GM19238 (cell line): ENCODE measurements at regions not wholly inside any gene's neighbourhood (a gene's known extent, or its start where the extent isn't known, plus 50 kb on each side); places are given as distances from the start of the nearest gene placed in this dataset.
"Not testable (repeated sequence)": the region's sequence is repeated elsewhere in the genome, so short reads cannot be mapped to it uniquely, and the experiment has no call there.

ENCODE experiments used
- DNase-seq: peaks from one replicate; pipeline ENCODE4 v3.0.0; 2011; ENCODE audit warnings: low spot score; ENCODE audit not compliant: insufficient read length

DNA sequence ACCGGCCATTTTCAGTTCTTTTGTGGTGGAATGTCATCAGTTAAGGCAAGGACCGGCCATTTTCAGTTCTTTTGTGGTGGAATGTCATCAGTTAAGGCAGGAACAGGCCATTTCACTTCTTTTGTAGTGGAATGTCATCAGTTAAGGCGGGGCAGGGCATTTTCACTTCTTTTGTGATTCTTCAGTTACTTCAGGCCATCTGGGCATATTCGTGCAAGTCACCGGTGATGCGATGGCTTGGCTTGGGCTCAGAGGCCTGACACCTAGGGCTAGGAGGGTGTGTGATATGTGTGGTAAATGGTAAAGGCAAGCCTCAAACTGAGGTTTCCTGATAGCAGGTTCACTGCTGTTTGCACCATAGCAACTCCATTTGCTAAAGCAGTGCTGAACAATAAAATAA lies 293.2 kb upstream of the SEMA6A start:
- DNase-seq = not testable (repeated sequence)

DNA sequence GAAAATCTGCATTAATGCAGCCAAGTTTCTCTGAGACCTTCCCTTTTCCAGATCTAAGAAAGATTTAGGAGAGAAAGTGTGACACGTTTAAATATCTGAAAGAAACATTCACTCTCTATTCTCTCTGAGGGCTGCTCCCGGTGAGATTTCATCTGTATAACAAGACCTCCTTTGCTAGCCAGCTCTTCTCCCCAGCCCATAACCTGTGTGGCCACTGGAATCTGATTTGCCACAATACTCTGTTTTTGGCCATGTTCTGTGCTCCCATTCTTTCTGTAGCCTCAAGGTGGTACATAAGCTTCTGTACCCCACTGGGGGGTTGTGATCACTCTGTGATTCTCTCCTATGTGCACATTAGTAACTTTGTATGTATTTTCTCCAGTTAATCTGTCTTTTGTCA lies 291.0 kb upstream of the SEMA6A start:
- no peak for DNase-seq

DNA sequence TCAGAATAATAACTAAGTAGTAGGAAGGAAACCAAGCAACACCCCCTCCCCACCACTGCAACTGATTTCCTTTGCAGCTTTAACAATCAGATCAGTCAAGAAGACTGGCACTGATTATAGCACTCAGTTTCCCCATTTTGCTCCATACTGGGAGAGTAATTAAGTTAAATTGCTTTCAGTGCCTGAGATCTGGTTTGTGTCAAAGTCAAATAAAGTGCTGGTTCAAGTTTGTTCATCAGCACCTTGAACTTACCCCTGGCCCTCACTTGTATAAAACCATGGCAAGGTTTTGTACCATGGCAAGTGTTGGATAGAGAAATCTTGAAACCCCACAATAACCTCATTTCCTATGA lies 290.2 kb upstream of the SEMA6A start:
- DNase-seq = no peak

DNA sequence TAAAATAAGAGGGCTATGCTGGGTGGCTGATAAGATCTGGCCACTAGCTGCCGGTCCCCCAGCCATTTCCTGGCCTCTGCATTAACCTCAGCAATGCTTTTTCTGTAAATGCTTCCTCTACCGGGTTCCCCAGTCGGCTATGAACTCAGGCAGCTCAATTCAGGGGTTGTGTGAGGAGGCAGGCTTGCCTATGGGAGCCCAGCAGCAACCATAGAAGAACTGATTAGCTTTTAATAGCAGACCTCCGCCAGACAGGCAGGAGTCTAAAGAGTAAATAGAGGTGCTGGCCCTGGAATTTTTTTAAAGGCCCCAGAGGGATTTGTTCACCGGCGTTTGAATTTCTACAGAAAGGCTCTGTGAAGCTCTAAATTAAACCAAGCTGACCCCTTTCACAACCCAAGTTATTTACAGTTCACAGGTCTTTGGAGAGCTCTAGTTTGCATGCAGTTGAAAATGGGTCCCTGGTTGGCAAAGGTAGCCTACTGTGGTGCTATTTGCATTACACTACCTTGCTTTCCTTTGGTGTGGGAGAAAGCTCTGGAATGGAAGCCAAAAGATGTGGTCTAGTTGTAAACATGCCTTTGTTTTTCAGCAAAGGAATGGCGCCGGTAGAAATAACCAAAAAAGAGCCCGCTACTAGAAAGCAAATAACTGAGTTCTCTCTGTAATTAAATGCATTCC lies 289.7 kb upstream of the SEMA6A start:
- DNase-seq = no peak

DNA sequence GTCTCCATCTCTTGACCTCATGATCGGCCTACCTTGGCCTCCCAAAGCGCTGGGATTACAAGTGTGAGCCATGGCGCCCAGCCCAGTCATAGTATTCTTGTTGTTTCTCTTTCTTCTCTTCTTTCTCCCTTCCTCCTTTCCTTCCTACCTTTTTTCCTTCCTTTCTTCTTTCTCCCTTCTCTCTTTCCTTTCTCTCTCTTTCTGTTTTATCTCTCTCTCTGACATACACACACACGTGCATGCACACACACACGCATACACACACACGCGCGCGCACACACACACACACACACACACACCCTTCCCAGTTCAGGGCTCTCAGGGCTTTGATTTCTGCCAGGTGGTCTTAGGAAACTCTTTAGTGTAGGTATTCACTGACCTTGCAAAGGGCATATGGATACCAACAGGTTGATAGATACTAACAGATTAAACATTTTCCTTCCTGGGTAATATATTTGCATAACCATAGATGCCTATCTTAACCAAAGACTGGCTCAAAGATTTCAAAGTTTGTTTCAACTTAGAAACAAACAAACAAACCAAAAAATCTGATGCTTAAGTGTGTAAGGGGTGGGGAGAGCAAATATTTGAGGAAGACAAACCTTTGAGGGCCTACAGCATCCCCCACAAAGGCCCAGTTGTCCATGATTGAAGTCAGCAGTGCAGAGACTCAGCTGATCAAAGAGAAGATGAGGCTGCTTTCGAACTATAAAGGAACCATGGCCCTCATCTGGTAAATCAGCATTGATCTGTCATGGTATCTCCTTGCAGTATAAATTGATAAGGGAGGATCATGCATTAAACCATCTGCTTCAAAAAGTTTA lies 288.2 kb upstream of the SEMA6A start:
- no peak for DNase-seq

DNA sequence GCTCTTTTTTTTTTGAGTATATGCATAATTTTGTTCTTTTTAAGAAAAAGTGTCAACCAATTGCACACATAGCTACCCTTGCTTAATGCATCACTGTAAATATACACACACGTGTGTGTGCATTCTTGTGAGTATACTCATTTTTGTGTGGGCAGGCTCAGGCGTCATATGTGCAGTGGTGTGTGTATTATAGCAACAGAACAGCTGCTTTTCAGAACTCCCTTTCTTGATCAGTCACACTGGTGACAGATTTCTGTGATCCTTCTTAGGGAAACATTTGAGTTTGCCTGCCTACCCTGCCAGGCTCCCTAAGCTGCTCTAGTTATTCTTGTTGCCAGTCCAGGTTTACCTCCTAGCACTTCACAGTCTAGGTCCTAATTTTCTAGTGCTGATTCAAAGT lies 287.0 kb upstream of the SEMA6A start:
- no peak for DNase-seq

DNA sequence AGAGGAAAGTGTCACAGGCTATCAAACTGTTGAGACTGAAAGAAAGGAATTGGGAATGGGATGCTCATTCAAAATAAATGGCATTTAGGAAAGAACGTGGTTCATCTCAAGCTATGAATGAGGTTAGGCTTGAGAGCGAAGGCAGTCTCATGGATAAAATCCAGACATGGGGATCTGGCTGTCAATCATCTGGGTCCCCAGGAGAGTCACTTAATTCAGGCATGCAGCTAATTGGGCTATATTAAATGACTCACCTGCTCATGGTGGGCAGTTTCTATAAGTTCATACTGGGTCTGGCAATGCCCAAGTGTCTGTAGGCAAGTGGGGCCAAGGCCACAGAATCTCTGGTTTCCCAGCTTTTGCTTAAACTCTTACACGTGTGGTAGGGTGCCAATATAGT lies 286.5 kb upstream of the SEMA6A start:
- DNase-seq = no peak

DNA sequence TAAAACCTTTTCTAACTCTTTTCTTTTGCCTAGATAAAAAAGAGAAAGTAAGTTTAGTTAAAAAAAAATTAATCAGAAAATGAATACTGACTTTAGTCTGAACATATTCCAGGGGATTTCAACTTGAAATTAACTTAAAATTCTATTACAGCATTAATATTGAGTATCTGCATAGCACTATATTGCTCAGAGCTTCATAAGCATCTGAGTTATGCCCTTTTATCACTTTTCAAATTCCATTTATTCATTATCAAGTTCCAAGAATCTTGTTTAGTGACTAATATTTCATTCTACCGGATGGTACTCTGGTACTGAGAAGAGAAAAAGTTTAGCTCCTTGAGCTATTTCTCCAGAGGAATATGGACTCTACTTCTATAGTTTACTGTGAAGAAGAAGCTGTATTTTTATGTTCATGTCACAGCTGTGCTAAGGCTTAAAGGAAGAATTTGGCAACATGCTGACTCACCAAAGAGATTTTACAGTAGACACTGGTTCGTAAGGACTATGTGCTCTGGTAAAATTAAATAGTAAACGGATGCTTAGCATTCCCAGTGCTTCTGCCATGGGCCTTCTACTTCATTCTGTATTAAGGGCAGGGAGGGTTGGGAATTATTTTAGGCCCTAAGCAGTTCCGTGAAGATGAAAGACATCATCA lies 285.2 kb upstream of the SEMA6A start:
- no peak for DNase-seq

DNA sequence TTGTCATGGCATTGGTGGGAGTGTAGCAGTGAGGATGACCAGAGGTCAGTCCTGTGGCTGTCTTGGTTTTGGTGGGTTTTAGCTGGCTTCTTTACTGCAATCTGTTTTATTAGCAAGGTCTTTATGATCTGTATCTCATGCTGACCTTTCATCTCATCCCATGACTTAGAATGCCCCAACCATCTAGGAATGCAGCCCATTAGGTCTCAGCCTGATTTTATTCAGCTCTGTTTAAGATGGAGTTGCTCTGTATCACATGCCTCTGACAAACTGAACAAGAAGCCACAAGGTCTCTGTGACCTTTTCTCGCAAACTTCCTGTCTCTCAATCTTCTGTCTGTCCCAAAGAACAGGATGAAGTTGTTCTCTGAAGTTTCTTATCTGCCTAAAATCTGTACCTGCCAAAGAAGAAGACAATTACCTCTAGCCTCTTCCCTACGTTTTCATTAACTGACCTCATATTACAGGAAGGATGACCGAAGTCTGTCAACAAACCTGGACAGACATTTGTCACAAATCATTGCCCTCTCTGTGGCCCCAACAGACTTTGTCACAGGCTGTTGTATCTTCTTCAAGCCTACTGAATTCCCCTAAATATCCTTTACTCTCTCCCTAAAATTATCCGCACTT lies 284.2 kb upstream of the SEMA6A start:
- no peak for DNase-seq

DNA sequence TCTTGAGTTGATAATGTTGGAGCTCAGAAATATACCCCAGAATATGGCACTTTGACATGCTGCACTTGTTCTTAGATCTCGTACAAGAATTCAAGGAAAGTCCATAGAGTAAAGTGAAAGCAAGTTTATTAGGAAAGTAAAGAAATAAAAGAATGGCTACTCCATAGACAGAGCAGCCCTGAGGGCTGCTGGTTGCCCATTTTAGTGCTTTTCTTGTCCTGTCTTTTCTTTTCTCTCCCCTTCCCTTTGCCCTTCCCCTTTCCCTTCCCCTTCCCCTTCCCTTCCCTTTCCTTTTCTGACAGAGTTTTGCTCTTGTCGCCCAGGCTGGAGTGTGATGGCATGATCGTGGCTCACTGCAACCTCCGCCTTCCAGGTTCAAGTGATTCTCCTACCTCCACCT lies 283.4 kb upstream of the SEMA6A start:
- not testable (repeated sequence) for DNase-seq

DNA sequence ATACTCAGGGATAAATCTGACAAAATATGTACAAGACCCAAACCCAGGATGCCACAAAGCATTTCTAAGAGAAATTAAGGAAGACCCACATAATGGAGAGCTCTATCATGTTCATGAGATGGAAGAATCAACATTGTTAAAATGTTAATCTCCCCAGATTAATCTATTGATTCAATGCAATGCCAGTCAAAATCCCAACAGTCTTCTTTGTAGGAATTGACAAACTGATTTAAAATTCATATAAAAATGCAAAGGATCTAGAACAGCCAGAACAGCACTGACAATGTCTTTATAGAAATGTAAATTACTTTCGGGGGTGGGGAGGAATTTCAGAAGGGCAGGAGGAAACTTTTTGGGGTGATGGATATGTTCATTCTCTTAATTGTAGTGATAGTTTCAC lies 281.6 kb upstream of the SEMA6A start:
- no peak for DNase-seq

DNA sequence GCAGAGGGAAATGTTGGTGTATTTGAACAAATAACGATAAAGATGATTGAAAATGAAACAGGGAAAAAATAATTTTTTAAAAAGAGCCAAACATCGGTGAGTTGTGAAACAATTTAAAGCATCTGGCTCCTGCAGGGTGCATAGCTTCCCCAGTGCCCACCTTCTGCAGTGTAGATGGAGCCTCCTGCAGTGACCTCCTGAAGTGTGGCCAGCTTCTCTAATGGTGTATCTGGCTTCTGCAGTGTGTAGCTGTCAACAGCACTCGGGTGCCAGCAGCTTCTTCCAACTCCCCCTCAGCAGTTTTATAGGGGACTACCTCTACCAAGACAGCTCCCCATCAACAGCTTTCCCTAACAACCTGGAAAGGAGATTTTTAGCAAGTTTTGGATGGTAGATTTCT lies 279.4 kb upstream of the SEMA6A start:
- DNase-seq = no peak

DNA sequence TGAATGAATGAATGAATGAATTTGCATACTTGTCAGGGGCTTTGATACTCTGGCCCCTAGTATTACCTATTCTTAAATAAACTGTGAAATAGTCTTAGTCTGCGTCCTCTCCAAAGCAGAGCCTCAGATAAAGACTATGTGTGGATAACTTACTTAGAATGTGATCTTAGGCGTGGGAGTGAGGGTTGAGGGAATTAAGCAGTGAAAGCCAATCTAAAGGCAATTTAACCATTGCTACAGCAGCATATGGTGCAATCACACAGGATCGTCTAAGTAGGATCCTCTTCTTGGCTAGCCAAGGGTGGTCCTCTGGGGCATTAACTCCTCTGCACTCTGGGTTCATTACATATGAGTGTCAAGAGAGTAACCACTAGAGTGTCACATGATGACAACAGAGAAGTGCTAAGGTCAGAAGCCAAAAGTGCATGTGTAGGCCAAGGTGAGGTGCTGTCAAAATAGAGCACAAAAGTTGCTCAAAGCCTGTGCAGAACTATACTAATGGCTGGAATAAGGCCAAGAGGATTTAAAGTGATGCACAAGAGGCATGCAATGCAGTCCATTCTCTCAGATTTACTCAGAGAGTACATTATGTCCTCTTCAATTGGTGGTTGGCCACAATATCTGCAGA lies 274.4 kb upstream of the SEMA6A start:
- DNase-seq = no peak

DNA sequence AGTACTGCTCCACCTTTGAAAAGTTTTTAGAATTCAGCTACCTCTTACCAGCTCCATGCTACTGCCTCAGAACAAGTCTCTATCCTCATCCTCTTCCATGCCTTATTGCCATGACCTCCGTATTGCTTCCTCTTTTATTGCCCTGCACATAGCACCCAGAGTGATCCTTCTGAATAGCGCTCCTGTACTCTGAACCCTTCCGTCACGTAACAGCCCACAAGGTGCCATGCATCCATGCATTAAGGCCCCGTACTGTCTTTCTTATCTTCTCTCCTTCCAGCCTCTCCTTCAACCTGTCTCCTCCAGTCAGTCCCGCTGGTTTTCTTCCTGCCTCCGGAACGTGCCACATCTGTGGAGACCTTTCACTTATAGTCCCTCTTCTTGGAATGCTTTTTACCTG lies 273.3 kb upstream of the SEMA6A start:
- no peak for DNase-seq

DNA sequence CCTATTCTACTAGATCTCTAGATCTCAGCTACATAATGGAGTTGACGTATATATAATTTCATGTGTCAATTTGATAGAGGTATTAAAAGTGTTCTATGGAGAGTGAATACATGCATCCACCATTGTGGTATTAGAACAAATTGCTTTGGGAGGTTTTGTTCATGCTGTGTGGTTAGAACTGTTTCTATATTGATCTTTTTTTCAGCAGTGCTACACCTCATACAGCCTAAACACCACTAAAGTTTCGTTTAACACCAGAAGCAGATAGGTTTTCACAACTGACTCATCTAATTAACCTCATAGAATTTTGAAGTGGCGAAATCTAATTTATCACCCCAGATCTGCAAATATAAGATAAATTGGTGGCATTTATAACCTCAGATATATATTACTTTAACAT lies 269.4 kb upstream of the SEMA6A start:
- DNase-seq = no peak

DNA sequence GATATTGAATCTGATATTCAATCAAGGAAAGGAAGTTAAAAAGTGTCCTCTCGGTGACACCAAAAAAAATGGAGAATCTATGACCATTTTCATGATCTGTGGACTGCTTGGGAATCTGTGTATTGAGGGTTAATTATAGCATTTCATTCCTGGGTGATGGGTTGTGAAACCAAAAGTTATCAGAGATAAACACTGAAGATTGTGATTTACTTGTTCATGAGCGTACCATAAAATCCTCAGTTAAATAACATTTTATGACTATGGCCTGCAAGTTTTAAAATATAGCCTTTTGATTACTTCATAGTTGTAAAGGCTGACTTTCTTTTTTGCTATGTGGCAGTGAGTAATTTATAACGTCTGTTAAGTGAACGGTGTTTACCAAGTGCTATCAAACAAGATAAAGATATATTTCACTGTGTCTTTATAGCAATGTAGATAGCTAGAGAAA lies 267.9 kb upstream of the SEMA6A start:
- DNase-seq = no peak

DNA sequence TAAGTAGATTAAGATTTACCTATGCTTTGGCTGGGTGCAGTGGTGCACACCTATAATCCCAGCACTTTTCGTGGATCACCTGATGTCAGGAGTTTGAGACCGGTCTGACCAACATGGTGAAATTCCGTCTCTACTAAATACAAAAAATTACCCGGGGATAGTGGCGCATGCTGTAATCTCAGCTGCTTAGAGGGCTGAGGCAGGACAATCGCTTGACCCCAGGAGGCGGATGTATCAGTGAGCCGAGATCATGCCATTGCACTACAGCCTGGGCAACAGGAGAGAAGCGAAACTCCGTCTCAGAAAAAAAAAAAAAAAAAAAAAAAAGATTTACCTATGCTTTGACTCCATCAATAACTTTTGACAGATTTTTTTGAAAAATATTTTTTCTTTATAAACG lies 267.1 kb upstream of the SEMA6A start:
- DNase-seq = no peak

DNA sequence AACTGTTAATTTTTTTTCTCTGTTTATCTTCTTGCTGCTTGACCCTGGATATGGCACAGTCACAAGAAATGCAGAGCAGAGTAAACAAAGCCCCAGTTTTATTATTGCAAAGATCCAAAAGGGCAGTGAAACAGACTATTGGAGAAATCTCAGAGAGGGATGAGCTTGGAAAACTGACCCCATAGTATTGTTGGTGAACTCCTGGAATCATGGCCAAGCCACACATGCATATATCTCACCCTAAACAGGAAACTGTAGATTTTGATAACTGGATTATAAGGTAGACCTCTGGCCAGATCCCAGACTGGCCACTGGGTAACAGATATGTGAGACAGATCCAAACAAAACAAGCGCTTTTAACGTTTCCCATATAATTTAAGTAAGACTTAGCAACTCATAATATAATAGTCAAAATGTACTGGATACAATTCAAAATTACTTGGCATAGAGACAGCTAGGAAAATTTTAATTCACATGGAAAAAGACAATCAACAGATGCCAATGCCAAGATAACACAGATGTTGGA lies 263.5 kb upstream of the SEMA6A start:
- DNase-seq = no peak

DNA sequence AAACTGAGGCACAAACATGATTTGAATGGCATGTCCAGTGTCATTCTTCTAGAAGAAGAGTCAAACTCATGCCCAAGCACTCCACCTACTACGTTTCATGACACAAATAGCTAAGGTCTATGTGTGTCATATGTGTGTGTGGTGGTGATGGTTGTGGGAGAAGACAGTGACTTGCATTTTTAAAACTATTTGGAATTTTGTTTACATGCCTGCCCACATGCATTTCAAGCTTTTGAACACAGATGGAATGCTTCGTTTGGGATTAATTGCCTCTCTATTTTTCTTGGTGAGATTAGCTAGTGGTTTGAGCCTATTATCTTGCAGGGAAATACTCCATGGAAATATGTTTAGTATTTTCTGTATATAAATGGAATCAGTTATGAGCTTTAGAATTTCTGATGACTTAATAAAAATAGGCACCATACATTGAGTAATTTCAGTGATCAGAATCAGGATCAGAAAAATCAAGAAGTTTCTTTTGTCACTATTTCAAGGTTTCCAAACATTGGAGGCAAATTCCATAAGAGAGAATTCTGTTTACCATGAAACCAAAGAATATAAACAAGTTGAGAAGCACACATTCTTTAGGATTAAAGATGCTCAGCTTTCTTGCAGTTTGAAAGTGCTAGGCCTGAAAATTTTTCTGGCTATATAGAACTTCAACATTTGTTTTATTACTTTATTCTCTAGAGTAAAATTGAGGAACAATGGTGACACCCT lies 260.3 kb upstream of the SEMA6A start:
- DNase-seq = no peak

DNA sequence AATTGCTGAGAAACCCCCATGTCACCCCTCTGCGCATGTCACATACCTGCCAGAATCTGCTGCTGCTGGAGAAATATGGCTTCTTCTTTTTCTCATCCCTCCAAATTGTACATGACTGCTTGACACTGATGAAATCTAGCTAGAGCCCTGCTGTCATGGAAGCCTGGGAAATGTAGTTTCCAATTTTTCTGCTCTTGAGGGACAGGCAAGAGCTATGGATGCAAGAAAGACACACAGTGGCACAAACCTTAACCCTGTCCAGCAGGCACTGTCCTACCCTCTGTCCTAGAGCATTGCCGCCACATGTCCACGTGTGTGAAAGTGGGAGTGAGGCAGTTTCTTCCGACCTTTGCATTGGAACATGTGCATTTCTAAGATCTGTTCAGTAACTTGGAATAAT lies 255.5 kb upstream of the SEMA6A start:
- no peak for DNase-seq

DNA sequence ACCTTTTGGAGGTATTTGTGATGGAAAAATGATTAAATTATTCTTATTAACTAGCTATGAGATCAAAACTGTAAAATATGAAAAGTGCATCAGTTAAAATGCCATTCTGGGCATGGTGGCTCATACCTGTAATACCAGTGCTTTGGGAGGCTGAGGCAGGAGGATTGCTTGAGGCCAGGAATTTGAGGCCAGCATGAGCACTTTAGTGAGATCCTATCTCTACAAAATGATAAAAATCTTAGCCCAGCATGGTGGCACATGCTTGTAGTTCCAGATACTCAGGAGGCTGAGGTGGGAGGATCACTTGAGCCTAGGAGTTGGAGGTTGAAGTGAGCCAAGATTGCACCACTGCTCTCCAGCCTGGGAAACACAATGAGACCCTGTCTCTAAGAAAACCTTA lies 252.5 kb upstream of the SEMA6A start:
- no peak for DNase-seq
